HEK293 (cell line): ENCODE measurements at regions not wholly inside any gene's neighbourhood (a gene's known extent, or its start where the extent isn't known, plus 50 kb on each side); places are given as distances from the start of the nearest gene placed in this dataset.

Experiments used
- CTCF ChIP-seq: fragments of 450-650 bp; formaldehyde crosslinking; IDR thresholded peaks from 2 replicates; pipeline ENCODE4 v1.5.1; 2016; ENCODE audit warnings: missing biosample characterization, missing genetic modification characterization
- SETDB1 ChIP-seq: IDR thresholded peaks from one replicate; pipeline ENCODE4 v1.6.1; 2017; ENCODE audit warnings: mild to moderate bottlenecking, low read length, moderate library complexity, mixed read lengths; ENCODE audit not compliant: insufficient read length
- YY1 ChIP-seq: fragments of 450-650 bp; formaldehyde crosslinking; IDR thresholded peaks from 2 replicates; pipeline ENCODE4 v1.5.1; 2018; ENCODE audit warnings: missing biosample characterization, missing genetic modification characterization
- ZBTB21 ChIP-seq: fragments of 450-650 bp; formaldehyde crosslinking; IDR thresholded peaks from 2 replicates; pipeline ENCODE4 v1.5.1; 2017; ENCODE audit warnings: missing biosample characterization, missing genetic modification characterization
- ZFP41 ChIP-seq: fragments of 450-650 bp; formaldehyde crosslinking; IDR thresholded peaks from 2 replicates; pipeline ENCODE4 v1.5.1; 2016; ENCODE audit warnings: missing biosample characterization, missing genetic modification characterization, borderline replicate concordance
- ZNF140 ChIP-seq: fragments of 450-650 bp; formaldehyde crosslinking; IDR thresholded peaks from 2 replicates; pipeline ENCODE4 v1.5.1; 2016; ENCODE audit warnings: missing biosample characterization, missing genetic modification characterization
- ZNF677 ChIP-seq: fragments of 450-650 bp; IDR thresholded peaks from 2 replicates; pipeline ENCODE4 v1.5.0; 2018; ENCODE audit warnings: missing biosample characterization, mild to moderate bottlenecking, missing genetic modification characterization, moderate library complexity

DNA sequence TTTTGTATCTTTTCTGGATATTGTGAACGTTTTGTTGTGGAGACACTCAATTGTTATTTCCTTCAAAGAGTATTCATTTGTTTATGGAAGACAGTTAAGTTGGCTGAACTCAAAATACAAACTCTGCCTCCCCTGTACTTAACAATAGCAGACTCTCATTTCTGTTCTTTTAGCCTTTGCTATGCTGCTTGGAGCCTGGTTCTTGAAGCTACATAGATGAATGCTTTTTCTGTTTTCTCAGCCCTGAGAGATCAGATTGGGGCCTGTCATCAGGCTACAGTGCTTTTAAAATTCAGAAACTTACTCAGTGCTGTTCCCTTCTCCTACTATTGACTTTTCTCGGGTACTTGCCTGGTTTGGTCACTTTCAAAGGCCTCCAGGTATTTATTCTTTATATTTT is 215.7 kb upstream of the LYPLAL1 start:
- TF ChIP-seq ZNF140 (tag by site-specific recombination): no peak
- no peak for TF ChIP-seq SETDB1
- no peak for TF ChIP-seq ZFP41
- no peak for TF ChIP-seq ZBTB21
- TF ChIP-seq CTCF (tag by site-specific recombination): no peak
- no peak for TF ChIP-seq ZNF677 (tag by site-specific recombination)
- no peak for TF ChIP-seq YY1
